Activated CD4-positive, CD25-positive, alpha-beta regulatory T cell treated with anti-CD3 and anti-CD28 coated beads, Interleukin-2, amount 50 U/mL, for 16 hours (primary cell): ENCODE measurements at regions not wholly inside any gene's neighbourhood (a gene's known extent, or its start where the extent isn't known, plus 50 kb on each side); places are given as distances from the start of the nearest gene placed in this dataset.

Experiments
- DNase-seq: peaks from one replicate; pipeline ENCODE4 v3.0.0-alpha.2; 2020; ENCODE audit warnings: low read depth, low spot score

DNA sequence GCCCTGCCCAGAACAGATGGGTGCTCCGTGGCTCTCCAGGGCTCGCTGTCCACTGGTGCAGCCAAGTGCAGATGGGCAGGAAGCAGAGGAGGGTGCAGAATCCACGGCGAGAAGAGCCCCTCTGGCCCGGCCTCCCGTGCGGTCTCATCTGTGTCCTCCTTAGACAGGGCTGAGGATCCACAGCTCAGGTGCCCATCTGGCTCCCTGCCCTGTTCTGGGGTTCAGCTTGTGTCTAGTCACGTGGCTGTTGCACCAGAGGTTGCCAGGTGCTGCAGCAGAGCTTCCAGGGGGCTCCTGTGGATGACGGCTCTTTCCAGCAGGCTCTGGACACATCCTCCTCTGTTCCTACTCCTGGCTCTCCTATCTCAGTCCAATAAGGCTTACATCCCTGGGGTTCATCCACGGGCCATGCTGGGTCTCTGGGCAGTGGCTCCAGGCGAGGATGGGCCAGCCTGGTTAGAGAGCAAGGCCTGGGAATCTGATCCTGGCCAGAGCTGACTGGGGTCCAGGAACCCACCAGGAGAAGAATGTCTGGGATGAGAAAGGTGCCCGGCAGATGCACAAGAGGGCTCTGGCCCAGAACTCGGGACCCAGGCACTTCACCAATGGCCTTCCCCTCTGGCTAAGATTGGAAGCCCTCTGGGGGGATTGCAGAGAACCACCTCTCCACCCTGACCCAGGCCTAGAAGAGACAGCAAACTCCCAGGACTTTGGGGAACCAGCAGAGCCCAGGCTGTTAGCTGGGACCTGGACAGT lies 116.3 kb upstream of the ID2 start:
- no peak for DNase-seq

DNA sequence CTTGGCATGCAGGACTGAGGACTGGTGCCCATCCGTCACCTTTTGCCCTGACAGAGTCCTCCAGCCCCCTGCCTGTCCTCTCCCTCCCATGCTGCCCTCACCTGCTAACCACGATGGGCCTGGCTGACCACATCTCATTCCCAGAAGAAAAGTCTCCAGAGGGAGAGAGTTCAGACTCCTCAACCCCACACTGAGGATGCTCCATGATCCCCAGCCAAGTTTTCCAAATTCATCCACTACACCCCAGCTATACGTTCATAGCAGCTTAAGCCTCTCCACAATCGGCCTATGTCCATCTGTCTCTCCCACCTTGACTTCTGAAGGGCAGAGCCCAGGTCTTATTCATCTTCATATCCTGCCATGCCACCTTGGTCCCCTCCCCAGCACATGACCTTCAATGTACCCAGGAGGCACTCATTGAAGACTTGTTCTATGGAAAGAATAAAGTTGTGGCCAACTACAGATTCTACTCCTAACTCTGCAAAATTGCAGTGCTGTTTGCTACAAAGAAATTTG lies 115.6 kb upstream of the ID2 start:
- no peak for DNase-seq

DNA sequence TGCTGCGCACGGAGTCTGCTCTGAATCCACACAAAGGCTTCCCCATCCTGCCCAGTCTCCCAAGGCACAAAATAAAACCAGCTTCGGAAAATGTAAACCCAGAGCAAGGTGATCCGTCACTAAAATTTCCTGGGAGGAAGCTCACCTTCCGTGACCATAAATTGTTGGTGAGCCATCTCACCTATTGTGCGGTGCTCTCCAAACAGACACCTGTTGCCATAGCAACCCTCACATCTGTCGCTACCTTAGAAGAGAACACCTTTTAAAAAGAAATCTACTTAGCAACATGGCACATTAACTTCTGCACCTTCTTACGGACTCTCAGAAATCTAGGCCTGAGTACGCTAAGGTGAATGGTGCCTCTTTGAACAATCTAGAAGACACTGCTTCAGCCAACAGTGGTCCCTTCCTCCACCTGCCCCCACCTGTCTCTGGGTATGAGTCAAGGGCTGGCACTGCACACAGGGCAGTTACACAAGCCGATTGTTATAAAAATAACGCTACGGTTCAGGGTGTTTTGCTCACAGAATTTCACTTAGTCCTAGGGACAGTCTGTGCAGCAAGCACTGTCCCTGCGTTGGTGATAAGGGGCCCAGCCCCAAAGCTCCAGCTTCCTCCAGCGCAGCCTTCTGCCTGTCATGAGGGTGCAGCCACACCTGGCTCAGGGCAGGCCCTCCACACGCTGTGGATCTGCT lies 114.9 kb upstream of the ID2 start:
- DNase-seq = no peak

DNA sequence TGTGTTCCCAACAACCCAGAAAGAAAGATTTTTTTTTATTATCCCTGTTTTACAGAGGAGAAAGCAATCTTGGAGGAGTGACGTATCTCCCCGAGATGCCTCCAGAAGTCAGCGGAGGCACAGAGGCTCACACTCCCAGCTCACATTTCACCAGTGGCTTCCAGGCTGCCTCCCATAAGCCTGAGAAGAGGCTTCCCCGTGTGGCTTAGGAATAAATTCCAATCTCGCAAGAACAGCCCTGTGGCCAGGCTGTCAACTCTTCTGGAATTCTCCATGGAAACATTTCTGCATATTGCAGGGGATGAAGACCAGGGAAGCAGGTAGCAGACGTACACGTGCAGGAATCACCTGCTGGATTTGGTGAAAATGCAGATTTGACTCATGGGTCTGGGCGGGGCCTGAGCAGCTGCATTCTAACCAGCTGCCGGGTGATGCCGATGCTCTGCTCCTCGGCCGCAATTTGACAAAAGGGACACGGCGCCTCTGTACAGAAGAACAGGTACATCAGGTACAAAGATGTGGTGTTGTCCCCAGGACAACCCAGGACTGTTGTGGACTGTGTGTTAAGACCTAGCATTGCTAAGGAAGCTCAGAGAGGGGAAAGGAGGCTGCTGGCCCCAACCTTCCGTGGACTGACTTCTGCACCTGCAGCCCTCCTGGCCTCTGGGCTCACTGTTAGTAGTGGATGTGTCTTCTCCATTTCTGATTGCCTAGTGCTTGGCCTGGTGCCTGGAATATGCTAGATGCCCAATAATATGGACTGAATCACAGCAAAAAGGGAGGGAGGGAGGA lies 114.2 kb upstream of the ID2 start:
- no peak for DNase-seq

DNA sequence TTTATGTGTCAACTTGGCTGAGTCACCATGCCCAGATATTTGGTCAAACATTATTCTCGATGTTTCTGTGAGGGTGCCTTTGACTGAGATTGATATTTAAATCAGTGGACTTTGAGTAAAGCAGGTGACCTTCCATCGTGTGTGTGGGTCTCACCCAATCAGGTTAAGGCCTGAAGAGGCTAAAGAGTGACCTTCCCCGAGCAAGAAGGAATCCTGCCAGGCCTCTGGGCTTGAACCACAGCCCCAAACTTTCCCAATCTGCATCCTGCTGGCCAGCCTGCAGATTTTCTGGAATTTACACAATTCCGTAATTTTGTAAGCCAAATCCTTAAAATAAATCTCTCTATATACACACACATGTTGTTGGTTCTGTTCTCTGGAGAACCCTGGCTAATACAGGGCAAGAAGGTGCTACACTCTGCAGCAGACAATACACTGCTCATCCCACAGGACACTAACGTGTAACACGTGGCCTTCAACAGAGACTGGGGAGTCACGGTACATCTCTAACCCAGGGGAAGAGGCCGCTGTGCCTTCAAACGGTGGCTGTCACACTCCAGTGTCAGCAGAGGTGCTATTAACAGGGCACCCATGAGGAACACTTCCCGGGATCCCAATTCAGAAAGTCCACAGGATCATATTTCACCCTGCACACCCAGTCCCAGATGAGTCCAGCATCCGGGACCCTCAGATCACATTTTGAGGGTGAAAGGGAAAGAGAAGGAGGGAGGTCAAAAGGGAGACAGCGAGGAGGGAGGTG lies 113.1 kb upstream of the ID2 start:
- no peak for DNase-seq

DNA sequence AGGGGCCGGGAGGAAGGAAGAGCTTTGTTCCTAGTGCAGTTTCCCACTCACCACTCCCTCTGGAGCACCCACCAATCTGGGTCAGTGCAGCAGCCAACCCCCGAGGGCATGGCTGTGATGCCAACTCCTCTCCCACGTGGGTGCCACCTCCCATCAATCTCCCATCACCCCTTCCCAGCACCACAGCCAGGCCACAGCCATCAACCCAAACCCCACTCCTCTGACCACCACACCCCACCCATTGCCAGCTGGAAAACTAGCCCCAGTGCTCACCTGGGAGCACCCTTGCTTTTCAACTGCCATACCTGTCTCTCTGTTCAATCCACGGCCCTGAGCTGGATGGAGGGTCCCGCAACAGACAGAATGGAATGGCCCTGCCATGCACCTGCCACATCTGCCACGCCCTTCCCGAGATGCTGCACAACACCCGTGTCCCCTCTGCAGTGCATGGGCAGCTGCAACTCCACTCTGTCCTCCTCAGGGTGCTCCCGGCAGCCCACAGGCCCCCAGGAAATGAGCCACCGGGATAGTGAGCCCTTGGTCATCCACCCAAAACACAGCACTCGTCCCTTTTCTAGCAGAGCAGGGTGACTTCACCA lies 112.4 kb upstream of the ID2 start:
- DNase-seq = no peak

DNA sequence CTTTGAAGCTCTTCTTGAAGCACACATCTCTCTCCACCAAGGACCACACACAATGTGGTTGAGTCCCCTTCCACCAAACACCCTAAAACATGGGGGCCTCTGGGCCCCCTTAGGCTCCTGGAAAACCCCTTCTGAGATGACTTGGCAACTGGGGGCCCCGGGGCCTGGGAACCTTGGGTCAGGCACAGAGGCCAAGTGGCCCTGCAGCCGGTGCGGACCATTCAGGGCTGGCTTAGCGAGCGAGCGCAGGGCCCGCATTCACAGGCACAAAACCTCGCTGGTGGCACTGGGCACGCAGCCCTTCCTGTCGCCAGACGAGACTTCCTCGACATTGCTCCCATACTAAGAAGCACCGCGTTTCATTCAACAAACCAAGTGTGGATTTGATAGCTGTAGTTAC lies 111.2 kb upstream of the ID2 start:
- no peak for DNase-seq

DNA sequence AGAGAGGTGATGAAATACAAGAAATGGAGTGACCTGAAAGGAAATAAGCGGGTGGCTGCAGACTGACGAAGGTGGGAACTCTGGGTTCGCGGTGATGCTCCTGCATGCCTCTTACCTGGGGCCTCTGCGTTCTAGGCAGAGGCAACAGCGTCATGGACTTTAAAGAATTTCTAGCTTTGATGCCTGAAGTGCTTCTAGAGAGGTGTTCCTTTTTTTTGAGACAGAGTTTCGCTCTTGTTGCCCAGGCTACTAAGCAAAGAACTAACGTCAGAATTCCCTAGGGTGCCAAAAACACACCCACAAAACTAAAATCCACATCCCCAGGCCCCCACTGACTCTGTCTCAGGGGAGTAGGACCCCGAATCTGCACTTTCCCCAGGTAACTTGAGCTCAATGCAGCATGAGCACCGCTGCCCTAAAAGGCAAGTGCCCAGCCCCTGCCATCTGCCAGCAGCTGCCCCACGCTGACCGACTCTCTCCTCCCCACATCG lies 110.5 kb upstream of the ID2 start:
- no peak for DNase-seq

DNA sequence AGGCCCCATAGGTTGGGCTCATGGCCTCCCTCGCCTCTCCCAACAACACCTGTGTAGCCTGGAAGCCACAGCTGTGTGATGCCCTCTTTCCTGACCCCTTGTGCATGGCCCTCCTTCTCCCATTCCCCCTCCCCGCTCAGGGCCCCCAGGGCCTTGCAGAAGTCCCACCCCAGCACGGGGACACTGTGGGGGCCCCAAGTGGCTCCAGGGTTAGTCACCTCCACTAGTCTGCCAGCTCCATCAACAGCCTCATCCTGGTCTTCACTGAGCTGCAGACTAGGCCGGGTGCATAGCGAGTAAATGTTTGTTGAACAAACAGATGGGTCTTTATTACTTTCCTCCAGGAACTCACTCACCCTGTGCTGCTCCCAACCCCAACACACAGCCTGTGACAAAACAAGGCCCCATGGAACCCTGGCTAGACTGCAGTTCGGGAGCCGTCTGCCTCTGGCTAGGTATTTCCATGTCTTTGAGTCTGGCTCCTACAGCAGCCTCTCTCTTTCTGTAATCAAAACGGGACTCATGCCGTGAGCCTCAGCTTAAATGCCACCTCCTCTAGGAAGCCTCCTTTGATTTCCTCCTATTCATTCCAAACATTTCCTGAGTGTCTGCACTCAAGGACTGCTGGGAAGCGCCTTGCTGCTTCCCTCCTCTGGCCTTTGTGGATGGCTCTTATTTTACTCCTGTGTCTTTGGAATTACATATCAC lies 109.9 kb upstream of the ID2 start:
- no peak for DNase-seq

DNA sequence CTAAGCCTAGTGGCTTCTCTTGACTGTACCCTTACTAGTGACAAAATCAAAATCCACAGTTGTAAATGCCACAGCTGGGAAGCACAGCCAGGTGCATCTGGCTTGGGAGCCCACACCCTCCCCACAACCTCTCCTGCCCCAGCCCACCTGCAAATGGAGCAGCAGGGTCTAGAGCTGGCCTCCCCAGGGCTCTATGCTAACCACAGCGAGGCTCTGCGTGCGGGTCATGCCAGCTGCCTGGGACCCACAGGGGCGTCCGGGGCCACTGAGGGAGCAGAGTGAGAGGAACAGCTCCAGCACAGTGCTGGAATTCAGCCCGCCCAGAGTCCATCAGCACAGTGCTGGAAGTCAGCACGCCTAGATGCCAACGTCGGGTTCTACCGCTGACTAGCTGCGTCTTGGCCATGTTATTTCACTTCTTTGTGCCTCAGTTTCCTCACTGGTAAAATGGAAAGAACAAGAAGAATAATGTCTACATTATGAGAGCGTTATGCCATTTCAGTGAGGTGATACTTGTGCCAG lies 109.1 kb upstream of the ID2 start:
- no peak for DNase-seq

DNA sequence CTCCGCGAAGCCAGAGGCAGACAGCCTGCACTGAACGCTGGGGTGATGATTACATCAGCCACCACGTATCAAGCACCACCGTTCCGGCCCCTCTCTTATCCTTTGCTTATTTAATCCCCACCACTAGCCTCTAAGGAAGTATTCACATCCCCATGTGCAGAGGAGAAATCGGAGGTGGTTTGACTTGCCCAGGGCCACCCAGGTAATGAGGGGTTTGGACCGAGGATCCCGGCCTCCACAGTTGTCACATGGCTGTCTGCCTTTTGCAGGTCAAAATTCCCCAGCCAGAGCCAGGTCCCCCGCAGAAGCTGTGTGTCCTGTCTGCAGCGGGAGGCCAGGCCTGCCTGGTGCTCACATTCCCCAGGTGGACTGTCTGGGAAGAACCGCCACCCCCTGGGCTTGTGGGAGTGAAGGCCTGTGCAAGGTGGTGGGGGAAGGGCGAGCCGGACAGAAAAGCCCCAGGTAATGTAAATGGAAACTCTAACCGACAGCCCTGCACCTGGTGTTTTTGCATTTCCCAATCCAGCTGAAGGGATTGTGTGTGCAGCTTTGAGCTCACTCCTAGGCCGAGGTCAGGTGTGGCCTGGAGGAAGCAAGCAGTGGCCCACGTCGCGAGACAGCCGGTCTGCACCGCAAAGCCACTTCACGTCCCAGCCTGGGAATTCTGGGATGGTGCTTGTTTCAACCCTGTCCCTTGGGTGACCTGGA lies 108.5 kb upstream of the ID2 start:
- no peak for DNase-seq

DNA sequence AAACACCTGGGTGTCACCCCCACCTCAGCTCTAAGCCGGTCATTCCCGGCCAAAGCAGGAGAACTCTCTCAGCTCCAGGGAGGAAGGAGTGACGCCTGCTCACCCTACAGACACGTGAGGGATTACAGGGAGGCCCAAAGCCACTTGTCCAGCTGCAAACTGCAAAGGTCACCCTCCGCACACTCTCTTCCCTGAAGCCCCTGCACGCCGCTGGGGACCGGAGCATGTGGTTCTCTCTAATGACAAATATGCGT lies 108.0 kb upstream of the ID2 start:
- DNase-seq = no peak

DNA sequence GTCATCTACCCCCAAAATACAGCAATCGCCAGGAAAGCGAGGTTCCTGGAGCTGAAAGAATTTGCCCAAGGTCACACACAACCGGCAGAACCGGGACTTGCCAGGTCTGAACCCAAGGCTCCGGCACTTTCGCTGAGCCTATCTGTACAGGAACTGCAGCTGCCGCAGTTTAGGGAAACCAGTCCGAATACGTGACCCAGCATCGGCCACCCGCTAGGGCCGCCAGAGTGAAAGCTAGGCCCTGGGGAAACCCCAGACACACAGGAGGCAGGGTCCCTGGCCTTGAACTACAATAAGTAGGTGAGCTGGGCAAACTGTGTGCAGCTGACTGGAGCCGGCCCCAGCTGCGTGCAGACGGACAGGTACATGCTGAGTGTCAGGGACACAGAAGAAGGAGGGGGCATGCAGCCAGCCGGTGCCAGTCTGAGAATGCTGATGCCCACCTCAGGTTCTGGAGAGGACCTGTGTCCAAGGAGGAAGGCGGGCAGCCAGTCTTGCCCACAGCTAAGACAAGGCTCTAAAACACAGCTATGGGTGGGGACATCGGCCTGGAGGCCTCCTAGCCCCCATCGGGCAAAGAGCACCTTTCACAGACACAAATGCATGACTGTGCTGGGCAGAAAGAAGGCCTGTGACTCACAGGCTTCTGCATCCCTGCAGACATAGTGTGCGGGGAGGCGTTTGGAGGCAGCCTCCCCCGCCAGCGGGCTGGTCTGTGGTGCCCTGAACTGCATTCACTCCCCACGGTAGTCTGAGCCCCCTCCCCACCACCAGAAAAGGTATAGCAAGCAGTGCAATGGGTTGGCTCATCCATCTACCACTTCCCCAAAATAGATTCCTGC lies 107.4 kb upstream of the ID2 start:
- DNase-seq = no peak

DNA sequence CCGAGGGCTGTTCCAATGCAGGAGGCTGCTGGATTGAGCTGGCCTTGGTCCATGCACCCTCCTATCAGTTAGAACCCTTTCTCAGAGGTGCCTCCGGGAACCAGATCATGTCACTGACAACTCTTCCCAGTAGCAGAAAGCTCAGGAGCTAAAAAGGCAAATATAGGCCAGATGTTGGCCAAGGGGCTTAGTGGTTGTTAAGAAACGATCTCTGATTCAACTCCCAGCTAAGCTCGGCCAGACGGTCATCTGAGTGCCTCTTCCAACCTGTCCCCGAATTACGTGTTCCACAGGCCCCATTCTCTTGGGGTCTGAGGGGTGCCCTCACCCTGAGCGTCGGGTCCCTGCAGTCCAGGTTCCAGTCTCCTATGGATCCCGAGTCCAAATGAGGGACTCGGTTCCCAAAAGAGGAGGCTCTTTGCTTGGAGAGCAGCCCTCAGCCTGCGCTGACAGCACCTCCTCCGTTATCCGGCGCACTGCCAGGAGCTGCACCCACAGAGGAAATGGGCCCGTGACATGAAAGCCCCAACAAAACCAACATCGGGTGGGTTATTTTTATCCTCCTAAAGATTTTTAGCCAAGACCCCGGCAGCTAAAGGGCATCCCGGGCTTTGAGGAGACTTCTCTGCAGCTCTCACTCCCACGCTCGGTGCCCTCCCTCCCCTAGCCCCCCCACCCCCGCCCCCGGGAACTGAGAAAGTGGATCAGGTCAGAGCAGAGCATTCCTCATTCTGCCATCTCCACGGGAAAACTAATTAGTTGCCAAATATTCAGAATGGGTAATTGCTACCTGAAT lies 106.6 kb upstream of the ID2 start:
- no peak for DNase-seq

DNA sequence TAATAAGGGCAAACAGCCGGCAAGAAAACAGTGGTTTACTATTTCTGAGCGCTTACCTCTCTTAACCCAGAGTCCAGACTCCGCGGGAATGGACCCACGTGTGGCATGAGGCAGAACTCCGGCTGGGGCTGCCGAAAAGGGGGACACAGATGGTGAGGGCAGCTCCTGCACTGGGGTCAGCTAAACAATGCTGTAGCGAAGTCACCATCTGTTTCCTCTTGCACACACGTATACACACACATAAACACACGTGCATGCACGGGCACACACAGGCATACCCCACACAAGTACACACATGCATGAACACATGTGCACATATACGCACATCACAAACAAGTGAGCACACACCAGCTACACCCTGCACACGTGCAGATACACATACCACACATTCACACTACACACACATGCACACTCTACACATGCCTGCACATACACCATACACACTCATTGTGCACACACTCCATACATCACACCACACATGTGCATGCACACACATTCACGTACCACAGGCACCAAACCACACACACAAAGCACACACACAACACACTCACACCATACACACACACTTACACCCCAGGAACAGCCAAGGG lies 105.9 kb upstream of the ID2 start:
- DNase-seq = no peak

DNA sequence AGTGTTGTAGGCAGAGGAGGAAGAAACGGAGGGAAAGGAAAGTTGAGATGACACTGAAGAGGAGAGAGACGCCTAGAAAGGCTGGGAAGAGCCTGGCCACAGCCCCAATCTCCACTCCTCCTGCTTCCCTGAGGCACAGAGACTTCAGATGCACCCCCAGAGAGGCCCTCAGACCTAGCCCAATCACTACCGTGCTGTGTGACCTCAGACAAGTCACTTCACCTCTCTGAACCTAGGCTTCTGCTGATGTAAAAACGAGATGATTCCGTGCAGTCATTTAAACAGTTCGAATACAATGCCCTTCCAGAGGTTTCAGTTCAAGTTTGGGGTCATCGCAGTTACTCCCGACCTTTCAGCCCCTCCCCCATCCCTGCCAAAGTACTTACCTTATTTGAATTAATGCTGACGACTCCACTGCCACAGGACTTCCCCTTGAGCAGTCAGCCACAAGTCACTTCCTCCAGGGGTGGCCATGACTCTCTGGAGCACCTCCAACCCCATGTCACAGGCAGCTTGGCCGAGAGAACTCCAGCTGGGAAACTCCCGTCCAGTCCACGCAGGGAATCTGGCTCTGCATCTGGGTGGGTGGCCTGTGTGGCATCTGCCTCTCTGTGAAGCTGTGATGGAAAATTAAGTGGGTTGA lies 105.2 kb upstream of the ID2 start:
- no peak for DNase-seq

DNA sequence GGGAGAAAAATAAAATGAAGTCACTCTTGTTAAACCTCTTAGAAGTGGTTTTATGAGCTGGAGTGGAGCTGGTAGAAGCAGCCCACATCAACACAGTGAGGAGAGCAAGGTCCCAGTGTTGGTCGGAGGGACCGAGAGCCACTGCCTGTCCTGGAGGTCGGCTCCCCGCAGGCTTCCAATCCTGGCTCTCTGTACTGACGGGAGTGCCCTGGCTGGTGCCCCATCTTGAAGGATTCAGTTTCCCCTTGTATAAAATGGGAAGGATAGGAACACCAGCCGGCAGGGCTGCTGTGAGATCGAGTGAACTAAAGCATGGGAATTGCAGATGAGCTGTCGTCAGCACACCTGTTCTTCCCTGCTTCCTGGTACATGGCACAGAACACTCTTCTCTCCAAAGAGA lies 104.3 kb upstream of the ID2 start:
- no peak for DNase-seq
